SK-N-SH treated with all-trans-retinoic acid at 6 μM for 48 hours (cell line): ENCODE measurements at regions not wholly inside any gene's neighbourhood (a gene's known extent, or its start where the extent isn't known, plus 50 kb on each side); places are given as distances from the start of the nearest gene placed in this dataset.

Source experiments
- ATAC-seq: fragments of 200-7000 bp; cut with Tn5 transposase; 3 replicates; pipeline ENCODE4 v1.9.1; 2020; ENCODE audit warnings: mild to moderate bottlenecking, moderate library complexity
- ARNTL ChIP-seq: fragments of 450-650 bp; formaldehyde crosslinking; IDR thresholded peaks from 2 replicates; pipeline ENCODE4 v1.5.0; 2020; ENCODE audit warnings: low read depth, mild to moderate bottlenecking, moderate library complexity, borderline replicate concordance
- CREB5 ChIP-seq: fragments of 250-450 bp; sonication (Bioruptor Pico); IDR thresholded peaks from 2 replicates; pipeline ENCODE4 v1.5.1; 2020; ENCODE audit warnings: low read depth, mild to moderate bottlenecking, moderate library complexity
- CSDC2 ChIP-seq: fragments of 250-450 bp; sonication (Bioruptor Pico); IDR thresholded peaks from 2 replicates; pipeline ENCODE4 v1.5.0; 2020; ENCODE audit warnings: mild to moderate bottlenecking, moderate library complexity
- CSRNP3 ChIP-seq: fragments of 250-450 bp; sonication (Bioruptor Pico); IDR thresholded peaks from 2 replicates; pipeline ENCODE4 v1.5.1; 2021; ENCODE audit warnings: mild to moderate bottlenecking, moderate library complexity
- ESRRG ChIP-seq: fragments of 250-450 bp; sonication (Bioruptor Pico); IDR thresholded peaks from 2 replicates; pipeline ENCODE4 v1.6.1; 2021; ENCODE audit warnings: mild to moderate bottlenecking
- GLIS3 ChIP-seq: fragments of 250-450 bp; sonication (Bioruptor Pico); IDR thresholded peaks from 2 replicates; pipeline ENCODE4 v1.5.0; 2020; ENCODE audit warnings: mild to moderate bottlenecking, moderate library complexity
- ISL1 ChIP-seq: fragments of 250-450 bp; sonication (Bioruptor Pico); IDR thresholded peaks from 2 replicates; pipeline ENCODE4 v2.1.2; 2022; ENCODE audit warnings: mild to moderate bottlenecking, moderate library complexity
- OSR1 ChIP-seq: fragments of 250-450 bp; sonication (Bioruptor Pico); IDR thresholded peaks from 2 replicates; pipeline ENCODE4 v1.8.0; 2022; ENCODE audit warnings: moderate library complexity, mild to moderate bottlenecking, inconsistent platforms
- PATZ1 ChIP-seq: fragments of 250-450 bp; sonication (Bioruptor Pico); IDR thresholded peaks from 2 replicates; pipeline ENCODE4 v1.8.0; 2020; ENCODE audit warnings: mild to moderate bottlenecking, moderate library complexity, borderline replicate concordance
- PPARA ChIP-seq: fragments of 250-450 bp; sonication (Bioruptor Pico); IDR thresholded peaks from 2 replicates; pipeline ENCODE4 v1.5.0; 2020; ENCODE audit warnings: mild to moderate bottlenecking, borderline replicate concordance
- RARB ChIP-seq: fragments of 250-450 bp; sonication (Bioruptor Pico); IDR thresholded peaks from 2 replicates; pipeline ENCODE4 v1.8.0; 2021; ENCODE audit warnings: mild to moderate bottlenecking, moderate library complexity
- SNAI2 ChIP-seq: fragments of 250-450 bp; sonication (Bioruptor Pico); IDR thresholded peaks from 2 replicates; pipeline ENCODE4 v1.5.0; 2020; ENCODE audit warnings: mild to moderate bottlenecking, moderate library complexity
- TCF4 ChIP-seq: fragments of 250-450 bp; sonication (Bioruptor Pico); IDR thresholded peaks from 2 replicates; pipeline ENCODE4 v1.8.0; 2021; ENCODE audit warnings: mild to moderate bottlenecking, moderate library complexity, borderline replicate concordance
- TOX ChIP-seq: fragments of 250-450 bp; sonication (Bioruptor Pico); IDR thresholded peaks from 2 replicates; pipeline ENCODE4 v1.8.0; 2021; ENCODE audit warnings: mild to moderate bottlenecking, moderate library complexity, borderline replicate concordance
- ZFP3 ChIP-seq: fragments of 250-450 bp; sonication (Bioruptor Pico); IDR thresholded peaks from 2 replicates; pipeline ENCODE4 v1.5.0; 2020; ENCODE audit warnings: mild to moderate bottlenecking, moderate library complexity
- ZFP30 ChIP-seq: fragments of 450-650 bp; formaldehyde crosslinking; IDR thresholded peaks from 2 replicates; pipeline ENCODE4 v1.5.0; 2022; ENCODE audit warnings: mild to moderate bottlenecking, moderate library complexity
- ZNF70 ChIP-seq: fragments of 450-650 bp; formaldehyde crosslinking; IDR thresholded peaks from 2 replicates; pipeline ENCODE4 v1.5.0; 2020; ENCODE audit warnings: mild to moderate bottlenecking, moderate library complexity
- ZNF8 ChIP-seq: fragments of 450-650 bp; formaldehyde crosslinking; IDR thresholded peaks from 2 replicates; pipeline ENCODE4 v1.5.0; 2020; ENCODE audit warnings: mild to moderate bottlenecking, moderate library complexity
- TF ChIP-seq, protein P1 (sequence below): fragments of 250-450 bp; sonication (Bioruptor Pico); IDR thresholded peaks from 2 replicates; pipeline ENCODE4 v1.5.0; 2020; ENCODE audit warnings: mild to moderate bottlenecking, moderate library complexity

GRCh38 chr3:80550174-80550573 lies 782.4 kb upstream of the ROBO1 start (continued):
- TF ChIP-seq ESRRG (CRISPR knock-in tag) (no peak), CSDC2 (CRISPR knock-in tag) (peak; percentile 50; the same call in 1 of the 2 replicates), ZFP3 (CRISPR knock-in tag) (peak; percentile 67; the same call in 1 of the 2 replicates), CREB5 (CRISPR knock-in tag) (no peak), SNAI2 (CRISPR knock-in tag) (0 out of 2 replicates have a peak, but pooled peaks have one; percentile 35), PPARA (CRISPR knock-in tag) (no peak)

DNA sequence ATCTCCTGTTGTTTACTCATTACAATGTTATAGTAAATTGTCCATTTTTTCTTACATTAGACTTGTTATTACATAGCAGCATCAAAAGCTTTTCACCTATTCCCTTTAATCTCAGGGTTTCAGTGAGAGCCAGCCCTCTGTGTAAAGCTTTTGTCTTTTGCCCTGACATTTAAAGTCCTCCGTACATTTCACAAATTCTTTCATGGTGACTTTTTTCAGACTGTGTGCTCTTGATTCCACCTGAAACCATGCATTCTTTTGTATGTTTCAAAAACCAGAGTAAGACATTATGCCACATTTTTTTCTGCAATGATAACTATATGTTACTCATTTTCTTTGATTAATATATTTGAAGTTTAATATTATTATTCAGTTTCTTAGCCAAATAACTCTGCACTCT lies 781.4 kb upstream of the ROBO1 start:
- ATAC-seq = no peak
- TF ChIP-seq PPARA (CRISPR knock-in tag) (no peak), ARNTL (CRISPR knock-in tag) (no peak), CREB5 (CRISPR knock-in tag) (no peak), CSDC2 (CRISPR knock-in tag) (no peak)
- TF ChIP-seq, protein P1, sequence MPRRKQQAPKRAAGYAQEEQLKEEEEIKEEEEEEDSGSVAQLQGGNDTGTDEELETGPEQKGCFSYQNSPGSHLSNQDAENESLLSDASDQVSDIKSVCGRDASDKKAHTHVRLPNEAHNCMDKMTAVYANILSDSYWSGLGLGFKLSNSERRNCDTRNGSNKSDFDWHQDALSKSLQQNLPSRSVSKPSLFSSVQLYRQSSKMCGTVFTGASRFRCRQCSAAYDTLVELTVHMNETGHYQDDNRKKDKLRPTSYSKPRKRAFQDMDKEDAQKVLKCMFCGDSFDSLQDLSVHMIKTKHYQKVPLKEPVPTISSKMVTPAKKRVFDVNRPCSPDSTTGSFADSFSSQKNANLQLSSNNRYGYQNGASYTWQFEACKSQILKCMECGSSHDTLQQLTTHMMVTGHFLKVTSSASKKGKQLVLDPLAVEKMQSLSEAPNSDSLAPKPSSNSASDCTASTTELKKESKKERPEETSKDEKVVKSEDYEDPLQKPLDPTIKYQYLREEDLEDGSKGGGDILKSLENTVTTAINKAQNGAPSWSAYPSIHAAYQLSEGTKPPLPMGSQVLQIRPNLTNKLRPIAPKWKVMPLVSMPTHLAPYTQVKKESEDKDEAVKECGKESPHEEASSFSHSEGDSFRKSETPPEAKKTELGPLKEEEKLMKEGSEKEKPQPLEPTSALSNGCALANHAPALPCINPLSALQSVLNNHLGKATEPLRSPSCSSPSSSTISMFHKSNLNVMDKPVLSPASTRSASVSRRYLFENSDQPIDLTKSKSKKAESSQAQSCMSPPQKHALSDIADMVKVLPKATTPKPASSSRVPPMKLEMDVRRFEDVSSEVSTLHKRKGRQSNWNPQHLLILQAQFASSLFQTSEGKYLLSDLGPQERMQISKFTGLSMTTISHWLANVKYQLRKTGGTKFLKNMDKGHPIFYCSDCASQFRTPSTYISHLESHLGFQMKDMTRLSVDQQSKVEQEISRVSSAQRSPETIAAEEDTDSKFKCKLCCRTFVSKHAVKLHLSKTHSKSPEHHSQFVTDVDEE (CRISPR knock-in tag) = no peak
- TF ChIP-seq, all 23 proteins: peak for 0

DNA sequence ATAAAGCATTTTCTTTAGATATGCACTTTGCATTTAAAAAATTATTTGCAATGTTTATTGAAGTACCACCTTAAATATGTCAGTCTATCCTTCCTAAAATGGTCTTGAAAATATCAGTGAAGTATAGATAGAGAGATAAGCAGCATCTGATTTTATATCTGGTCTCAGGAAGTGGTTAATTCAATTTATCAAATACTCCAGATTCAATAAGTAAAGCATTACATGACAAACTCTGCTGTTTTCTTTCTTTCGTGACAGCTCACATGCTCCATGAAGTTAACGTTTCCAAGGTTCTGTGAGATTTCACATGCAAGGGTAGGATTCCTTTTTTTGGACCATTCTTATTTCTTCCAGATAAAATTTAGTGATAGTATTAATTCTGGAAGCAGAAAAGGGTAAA lies 775.4 kb upstream of the ROBO1 start:
- TF ChIP-seq CSRNP3 (peak; percentile 34; the same call in 1 of the 2 replicates), RARB (no peak), TCF4 (CRISPR knock-in tag) (peak; percentile 74; the same call in 1 of the 2 replicates), ISL1 (CRISPR knock-in tag) (peak; percentile 87), ESRRG (CRISPR knock-in tag) (peak; percentile 84; the same call in 1 of the 2 replicates), PATZ1 (CRISPR knock-in tag) (0 out of 2 replicates have a peak, but pooled peaks have one; percentile 21), ARNTL (CRISPR knock-in tag) (no peak)
- TF ChIP-seq, protein P1 (CRISPR knock-in tag) = 0 out of 2 replicates have a peak, but pooled peaks have one; percentile 46
- no peak for ATAC-seq

GRCh38 chr3:80542456-80542855 lies 774.7 kb upstream of the ROBO1 start:
- no peak for ATAC-seq
- TF ChIP-seq GLIS3 (CRISPR knock-in tag) (no peak), CSDC2 (CRISPR knock-in tag) (no peak), ZNF70 (CRISPR knock-in tag) (no peak), TOX (no peak), CSRNP3 (no peak), ZFP30 (CRISPR knock-in tag) (no peak), PPARA (CRISPR knock-in tag) (no peak), ZFP3 (CRISPR knock-in tag) (no peak), TCF4 (CRISPR knock-in tag) (no peak), ZNF8 (no peak), SNAI2 (CRISPR knock-in tag) (no peak), PATZ1 (CRISPR knock-in tag) (no peak), ESRRG (CRISPR knock-in tag) (no peak), OSR1 (CRISPR knock-in tag) (no peak)
